Thymus (tissue), 11 donors: ENCODE measurements at regions not wholly inside any gene's neighbourhood (a gene's known extent, or its start where the extent isn't known, plus 50 kb on each side); places are given as distances from the start of the nearest gene placed in this dataset.

ENCODE experiments used
- DNase-seq, 9 donors: peaks; one replicate each; pipeline ENCODE4 v3.0.0-alpha.2; 2013; ENCODE audit warnings: low spot score in 9 of 9, low read depth in 6 of 9, missing footprints in 1 of 9
- H3K27ac ChIP-seq, 2 donors: one replicate each; pipeline ENCODE4 v1.5.1; 2013; ENCODE audit warnings: control low read depth in 1 of 2, low read depth in 1 of 2, low read length in 1 of 2, mild to moderate bottlenecking in 1 of 2, moderate library complexity in 1 of 2
- H3K27me3 ChIP-seq, 2 donors: one replicate each; pipeline ENCODE4 v1.5.1; 2013; ENCODE audit warnings: low read length in 1 of 2; ENCODE audit not compliant: control insufficient read depth in 2 of 2, insufficient read depth in 1 of 2
- H3K36me3 ChIP-seq, 2 donors: one replicate each; pipeline ENCODE4 v1.5.1; 2013; ENCODE audit warnings: low read length in 1 of 2, mild to moderate bottlenecking in 1 of 2, moderate library complexity in 1 of 2; ENCODE audit not compliant: control insufficient read depth in 2 of 2, insufficient read depth in 2 of 2
- H3K4me1 ChIP-seq, 2 donors: one replicate each; pipeline ENCODE4 v1.5.1; 2013; ENCODE audit warnings: low read length in 2 of 2; ENCODE audit not compliant: control insufficient read depth in 2 of 2, insufficient read depth in 2 of 2
- H3K4me3 ChIP-seq, 2 donors: one replicate each; pipeline ENCODE4 v1.5.1; 2013; ENCODE audit warnings: low read length in 2 of 2, control low read depth in 1 of 2, mild to moderate bottlenecking in 1 of 2
- H3K9me3 ChIP-seq, 2 donors: one replicate each; pipeline ENCODE4 v1.5.1; 2013; ENCODE audit warnings: low read length in 1 of 2, mild to moderate bottlenecking in 1 of 2; ENCODE audit not compliant: control insufficient read depth in 2 of 2, insufficient read depth in 1 of 2
- WGBS: extraction: QIAGEN DNeasy Blood & Tissue Kit; methylation state at CpG from one replicate; pipeline ENCODE4 v1.1.7; 2013; 5-methylcytosine and 5-hydroxymethylcytosine counted together
- donor health status: healthy.

GRCh38 chr6:27771235-27771634 is 141.0 kb downstream of the OR2B2 start:
- no peak for DNase-seq
- Histone ChIP-seq H3K27ac (no peak overlapping the region), H3K9me3 (no peaks in the 10 kb centered on the region), H3K4me1 (peaks cover 0 to 11% of the 10 kb centered on the region in 2 donors), H3K27me3 (peaks cover 0 to 22% of the 10 kb centered on the region in 2 donors), H3K4me3 (no peak overlapping the region), H3K36me3 (no peaks in the 10 kb centered on the region)
- 32% methylated on average over 4 of the region's 4 CpGs for WGBS

DNA sequence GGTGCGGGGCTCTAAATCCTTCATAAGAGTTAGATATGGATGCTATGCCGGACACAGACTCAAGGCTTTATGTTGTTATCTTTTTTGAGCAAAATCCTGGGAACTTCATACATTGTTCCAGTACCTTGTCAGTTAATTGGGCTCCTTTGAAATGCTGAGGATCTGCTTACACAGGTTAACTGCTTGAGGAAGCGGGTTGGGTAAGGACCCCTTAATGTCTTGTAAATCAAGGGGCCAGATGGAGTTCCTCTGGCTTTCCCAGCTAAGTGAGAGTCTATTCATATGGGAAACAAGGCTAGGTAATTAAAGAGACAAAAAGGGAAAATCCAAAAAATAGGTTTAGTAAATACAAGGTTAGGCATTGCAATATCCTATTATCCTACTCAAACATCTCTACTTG is 141.5 kb downstream of the OR2B2 start:
- H3K27ac ChIP-seq: no peak overlapping the region
- no peak overlapping the region for H3K4me3 ChIP-seq
- H3K9me3 ChIP-seq: no peaks in the 10 kb centered on the region
- no peak for DNase-seq
- WGBS: 96% methylated on average over 3 of the region's 3 CpGs
- H3K36me3 ChIP-seq: no peaks in the 10 kb centered on the region
- H3K4me1 ChIP-seq: peaks cover 0 to 11% of the 10 kb centered on the region in 2 donors
- H3K27me3 ChIP-seq: peaks cover 0 to 19% of the 10 kb centered on the region in 2 donors

DNA sequence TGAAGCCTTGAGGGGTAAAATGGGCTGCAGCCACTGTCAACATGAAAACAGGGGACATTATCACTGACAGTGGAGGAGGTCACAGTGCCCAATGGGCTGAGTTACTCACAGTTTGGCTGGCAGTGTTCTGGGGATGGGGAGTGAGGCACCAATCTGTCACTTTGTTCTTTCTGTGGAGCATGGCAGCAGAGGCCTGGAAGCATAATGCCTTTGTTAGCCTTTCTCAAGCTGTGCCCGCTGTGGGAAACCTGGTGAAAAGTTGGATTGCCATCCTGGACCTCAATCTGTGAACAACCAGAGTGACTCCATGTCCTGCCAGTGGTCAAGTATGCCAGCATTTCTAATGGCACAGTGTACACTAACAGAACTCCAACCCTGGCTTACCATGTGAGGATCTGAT is 143.6 kb downstream of the OR2B2 start:
- no peak for DNase-seq
- no peaks in the 10 kb centered on the region for H3K9me3 ChIP-seq
- H3K36me3 ChIP-seq: no peaks in the 10 kb centered on the region
- H3K27me3 ChIP-seq: peaks cover 0 to 19% of the 10 kb centered on the region in 2 donors
- 95% methylated on average over 1 of the region's 1 CpG for WGBS
- peaks cover 0 to 11% of the 10 kb centered on the region in 2 donors for H3K4me1 ChIP-seq
- H3K27ac ChIP-seq: no peak overlapping the region
- no peak overlapping the region for H3K4me3 ChIP-seq

DNA sequence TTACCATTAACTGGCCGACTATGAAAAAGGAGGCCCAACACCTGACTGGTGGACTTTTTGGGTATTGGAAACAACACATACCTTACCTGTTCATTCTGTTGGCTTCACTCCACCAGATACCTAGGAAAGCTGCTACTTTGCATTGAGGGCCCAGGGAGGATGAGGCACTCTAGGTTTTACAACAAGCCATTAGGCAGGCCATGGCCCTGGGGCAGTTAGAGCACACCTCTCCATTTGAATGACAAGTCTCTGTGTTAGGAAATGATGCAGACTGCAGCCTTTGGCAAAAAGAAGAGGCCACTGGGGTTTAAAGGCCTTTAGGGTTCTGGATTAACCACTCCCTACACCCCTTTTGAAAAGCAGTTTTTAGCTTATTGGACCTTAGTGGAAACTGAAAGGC is 144.3 kb downstream of the OR2B2 start:
- H3K9me3 ChIP-seq: no peaks in the 10 kb centered on the region
- H3K27ac ChIP-seq: no peak overlapping the region
- WGBS: 100% methylated on average over 1 of the region's 1 CpG
- peaks cover 0 to 19% of the 10 kb centered on the region in 2 donors for H3K27me3 ChIP-seq
- H3K36me3 ChIP-seq: no peaks in the 10 kb centered on the region
- no peak for DNase-seq
- peaks cover 0 to 10% of the 10 kb centered on the region in 2 donors for H3K4me1 ChIP-seq
- H3K4me3 ChIP-seq: no peak overlapping the region

DNA sequence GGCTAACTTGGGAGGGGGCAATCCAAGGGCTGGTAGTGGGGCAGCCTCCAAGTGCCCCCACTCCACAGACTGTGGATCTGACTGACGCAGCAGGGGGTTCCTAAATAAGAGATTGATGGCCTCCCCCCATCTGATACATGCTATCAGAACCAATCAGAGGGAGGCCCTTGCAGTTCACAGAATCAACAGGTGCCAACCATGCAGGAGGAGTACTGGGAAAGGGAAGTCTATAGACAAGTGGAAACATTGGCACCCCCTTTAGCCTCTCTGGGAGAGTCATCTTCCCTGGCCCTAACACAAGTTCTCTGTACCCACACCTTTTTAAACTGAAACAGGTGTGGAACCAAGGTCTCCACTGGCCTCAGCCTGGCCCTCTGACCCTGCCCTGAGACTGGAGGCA is 145.8 kb downstream of the OR2B2 start:
- H3K27me3 ChIP-seq: peaks cover 0 to 17% of the 10 kb centered on the region in 2 donors
- 100% methylated on average over 1 of the region's 1 CpG for WGBS

GRCh38 chr6:27765028-27765590 is 147.1 kb downstream of the OR2B2 start:
- H3K4me3 ChIP-seq: no peak overlapping the region
- no peak overlapping the region for H3K27ac ChIP-seq
- H3K27me3 ChIP-seq: peaks cover 0 to 6% of the 10 kb centered on the region in 2 donors
- no peaks in the 10 kb centered on the region for H3K4me1 ChIP-seq
- no peak for DNase-seq
- no peaks in the 10 kb centered on the region for H3K36me3 ChIP-seq
- no peaks in the 10 kb centered on the region for H3K9me3 ChIP-seq

More for the DNA sequence above, 145.8 kb downstream of the OR2B2 start:
- Histone ChIP-seq H3K4me1 (no peaks in the 10 kb centered on the region), H3K9me3 (no peaks in the 10 kb centered on the region), H3K4me3 (no peak overlapping the region), H3K27ac (no peak overlapping the region), H3K36me3 (no peaks in the 10 kb centered on the region)
- no peak for DNase-seq

GRCh38 chr6:27761391-27761790 is 150.8 kb downstream of the OR2B2 start:
- 87% methylated on average over 7 of the region's 7 CpGs for WGBS
- H3K4me3 ChIP-seq: no peak overlapping the region
- DNase-seq: peak in 1 of 9 donors; percentile 45
- H3K36me3 ChIP-seq: no peaks in the 10 kb centered on the region
- no peaks in the 10 kb centered on the region for H3K9me3 ChIP-seq
- no peak overlapping the region for H3K27ac ChIP-seq
- peaks cover 0 to 15% of the 10 kb centered on the region in 2 donors for H3K4me1 ChIP-seq
- H3K27me3 ChIP-seq: peaks cover 0 to 3% of the 10 kb centered on the region in 2 donors

DNA sequence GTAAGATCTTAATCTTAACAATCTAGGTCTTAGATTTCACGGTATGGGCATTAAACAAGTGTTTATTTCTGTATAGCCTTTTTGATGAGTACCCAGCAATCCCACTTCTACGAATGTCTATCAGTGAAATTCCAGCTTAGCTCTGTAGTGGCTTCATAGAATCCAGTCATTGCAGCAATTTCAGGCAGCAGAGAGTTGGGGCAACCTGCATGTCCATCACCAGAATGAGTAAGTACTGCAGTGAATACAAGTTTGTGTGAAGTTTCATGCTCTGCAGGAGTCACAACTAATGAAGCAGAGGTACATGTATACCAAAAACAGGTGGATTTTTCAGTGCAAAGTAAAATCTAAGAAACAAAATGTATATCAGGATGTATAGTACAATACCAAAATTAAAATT is 151.7 kb downstream of the OR2B2 start:
- Histone ChIP-seq H3K4me3 (no peak overlapping the region), H3K36me3 (no peaks in the 10 kb centered on the region), H3K4me1 (peaks cover 0 to 15% of the 10 kb centered on the region in 2 donors), H3K27me3 (peaks cover 0 to 3% of the 10 kb centered on the region in 2 donors), H3K27ac (no peak overlapping the region), H3K9me3 (no peaks in the 10 kb centered on the region)
- DNase-seq: no peak
- 88% methylated on average over 2 of the region's 2 CpGs for WGBS

DNA sequence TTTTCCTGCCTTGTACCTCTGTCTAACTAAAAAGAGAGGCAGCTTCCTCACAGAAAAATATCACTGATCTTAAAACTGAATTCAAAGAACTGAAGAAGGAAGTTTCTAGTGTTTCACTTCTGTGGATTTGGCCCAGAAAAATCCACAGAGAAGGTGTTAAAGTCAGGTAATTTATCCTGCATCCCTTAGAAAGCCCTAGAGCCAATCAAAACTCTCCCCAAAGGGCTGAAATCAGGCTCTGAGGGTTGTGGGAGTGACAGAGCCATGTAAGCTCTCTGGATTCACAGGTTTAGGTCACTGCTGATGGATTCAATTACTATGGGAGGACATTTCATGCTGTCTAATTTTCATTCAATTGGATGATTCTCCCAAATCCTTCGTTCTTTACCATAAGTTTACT is 152.3 kb downstream of the OR2B2 start:
- WGBS: 97% methylated on average over 1 of the region's 1 CpG

More for the DNA sequence above, 152.3 kb downstream of the OR2B2 start:
- peaks cover 0 to 15% of the 10 kb centered on the region in 2 donors for H3K4me1 ChIP-seq
- no peak for DNase-seq
- H3K27ac ChIP-seq: no peak overlapping the region
- H3K9me3 ChIP-seq: no peaks in the 10 kb centered on the region
- H3K27me3 ChIP-seq: peaks cover 0 to 3% of the 10 kb centered on the region in 2 donors
- H3K4me3 ChIP-seq: no peak overlapping the region
- no peaks in the 10 kb centered on the region for H3K36me3 ChIP-seq
